WTC11 (cell line): ENCODE measurements at regions not wholly inside any gene's neighbourhood (a gene's known extent, or its start where the extent isn't known, plus 50 kb on each side); places are given as distances from the start of the nearest gene placed in this dataset.

ENCODE experiments used
- ATAC-seq: fragments of 200-7000 bp; cut with Tn5 transposase; 2 replicates; pipeline ENCODE4 v1.10.0; 2021; ENCODE audit warnings: mild to moderate bottlenecking, moderate library complexity
- CTCF ChIA-PET: fragments of 300-600 bp; sonication (Branson Sonifier 250); formaldehyde crosslinking; loops from one replicate; lab custom pipeline; 2021; ENCODE audit warnings: antibody characterized with exemption; lab: Charles Lee
- POLR2A ChIA-PET: fragments of 350-600 bp; sonication (Branson Sonifier 250); formaldehyde crosslinking; loops from one replicate; lab custom pipeline; 2021; ENCODE audit warnings: antibody characterized with exemption; lab: Charles Lee
- DNase-seq: peaks from one replicate; pipeline ENCODE4 v3.0.0; 2021; ENCODE audit warnings: low spot score
- H3K27ac Mint-ChIP-seq: 2 replicates; pipeline ENCODE4 v1.8.0; 2021; ENCODE audit warnings: mixed read lengths
- H3K27me3 Mint-ChIP-seq: 2 replicates; pipeline ENCODE4 v1.8.0; 2021; ENCODE audit warnings: low read depth, mild to moderate bottlenecking, moderate library complexity, mixed read lengths
- H3K36me3 Mint-ChIP-seq: 2 replicates; pipeline ENCODE4 v1.8.0; 2021; ENCODE audit warnings: mixed read lengths
- H3K4me1 Mint-ChIP-seq: 2 replicates; pipeline ENCODE4 v1.8.0; 2022; ENCODE audit warnings: mixed read lengths
- H3K4me3 Mint-ChIP-seq: 2 replicates; pipeline ENCODE4 v1.8.0; 2021; ENCODE audit warnings: mild to moderate bottlenecking, moderate library complexity, mixed read lengths
- H3K9me3 Mint-ChIP-seq: 2 replicates; pipeline ENCODE4 v1.8.0; 2021; ENCODE audit warnings: mixed read lengths
- ESRRA ChIP-seq: sonication (generic); formaldehyde crosslinking; IDR thresholded peaks from 2 replicates; pipeline ENCODE4 v1.8.1; 2022; ENCODE audit warnings: mild to moderate bottlenecking, missing genetic modification reagents, borderline replicate concordance
- ETV6 ChIP-seq: sonication (generic); formaldehyde crosslinking; IDR thresholded peaks from 2 replicates; pipeline ENCODE4 v1.8.1; 2022; ENCODE audit warnings: mild to moderate bottlenecking, missing genetic modification reagents
- GABPB1 ChIP-seq: sonication (generic); formaldehyde crosslinking; IDR thresholded peaks from 2 replicates; pipeline ENCODE4 v1.8.1; 2023; ENCODE audit warnings: mild to moderate bottlenecking, missing genetic modification reagents
- GRHL2 ChIP-seq: fragments of 250-450 bp; sonication (Bioruptor Pico); IDR thresholded peaks from 2 replicates; pipeline ENCODE4 v1.8.0; 2022; ENCODE audit warnings: mild to moderate bottlenecking, moderate library complexity; ENCODE audit not compliant: insufficient replicate concordance, severe bottlenecking
- HMGXB4 ChIP-seq: sonication (generic); formaldehyde crosslinking; IDR thresholded peaks from 2 replicates; pipeline ENCODE4 v1.8.1; 2023; ENCODE audit warnings: mild to moderate bottlenecking, moderate library complexity, missing genetic modification reagents
- IRF2 ChIP-seq: sonication (generic); formaldehyde crosslinking; IDR thresholded peaks from 2 replicates; pipeline ENCODE4 v1.8.0; 2022; ENCODE audit warnings: low read depth, missing genetic modification reagents, borderline replicate concordance
- JUN ChIP-seq: sonication (generic); formaldehyde crosslinking; IDR thresholded peaks from 2 replicates; pipeline ENCODE4 v1.8.0; 2023; ENCODE audit warnings: mild to moderate bottlenecking, missing genetic modification reagents
- MXD4 ChIP-seq: fragments of 250-450 bp; sonication (Bioruptor Pico); IDR thresholded peaks from 2 replicates; pipeline ENCODE4 v1.8.0; 2021; ENCODE audit warnings: mild to moderate bottlenecking, moderate library complexity, borderline replicate concordance
- NFE2L1 ChIP-seq: sonication (generic); formaldehyde crosslinking; IDR thresholded peaks from 2 replicates; pipeline ENCODE4 v1.8.1; 2023; ENCODE audit warnings: missing genetic modification reagents
- OVOL2 ChIP-seq: fragments of 250-450 bp; sonication (Bioruptor Pico); IDR thresholded peaks from 2 replicates; pipeline ENCODE4 v1.9.0; 2021; ENCODE audit warnings: mild to moderate bottlenecking, borderline replicate concordance
- SMAD4 ChIP-seq: sonication (generic); formaldehyde crosslinking; IDR thresholded peaks from 2 replicates; pipeline ENCODE4 v1.8.0; 2022; ENCODE audit warnings: mild to moderate bottlenecking, missing genetic modification reagents
- TEAD1 ChIP-seq: sonication (generic); formaldehyde crosslinking; IDR thresholded peaks from 2 replicates; pipeline ENCODE4 v1.8.0; 2022; ENCODE audit warnings: mild to moderate bottlenecking, missing genetic modification reagents
- TEAD4 ChIP-seq: sonication (generic); formaldehyde crosslinking; IDR thresholded peaks from 2 replicates; pipeline ENCODE4 v1.8.0; 2022; ENCODE audit warnings: mild to moderate bottlenecking, missing genetic modification reagents
- TP53 ChIP-seq: sonication (generic); formaldehyde crosslinking; IDR thresholded peaks from 2 replicates; pipeline ENCODE4 v1.8.1; 2023; ENCODE audit warnings: mild to moderate bottlenecking, missing genetic modification reagents
- ZMAT4 ChIP-seq: fragments of 250-450 bp; sonication (Bioruptor Pico); IDR thresholded peaks from 2 replicates; pipeline ENCODE4 v1.9.0; 2021; ENCODE audit warnings: mild to moderate bottlenecking
- TF ChIP-seq, protein P1 (sequence below): sonication (generic); formaldehyde crosslinking; IDR thresholded peaks from 2 replicates; pipeline ENCODE4 v1.8.1; 2023; ENCODE audit warnings: mild to moderate bottlenecking, missing genetic modification reagents, moderate library complexity
- TF ChIP-seq, protein P2 (sequence below): sonication (generic); formaldehyde crosslinking; IDR thresholded peaks from 2 replicates; pipeline ENCODE4 v1.8.1; 2022; ENCODE audit warnings: low read depth, missing genetic modification reagents, borderline replicate concordance
- TF ChIP-seq, protein P3 (sequence below): sonication (generic); formaldehyde crosslinking; IDR thresholded peaks from 2 replicates; pipeline ENCODE4 v1.8.0; 2023; ENCODE audit warnings: missing genetic modification reagents
- TF ChIP-seq, protein P4 (sequence below): sonication (generic); formaldehyde crosslinking; IDR thresholded peaks from 2 replicates; pipeline ENCODE4 v1.8.1; 2022; ENCODE audit warnings: missing genetic modification reagents, borderline replicate concordance
- TF ChIP-seq, protein P5 (sequence below): sonication (generic); formaldehyde crosslinking; IDR thresholded peaks from 2 replicates; pipeline ENCODE4 v1.8.1; 2023; ENCODE audit warnings: mild to moderate bottlenecking, missing genetic modification reagents

GRCh38 chr2:51697095-51697494 is 665.2 kb upstream of the NRXN1 start (continued):
- TF ChIP-seq TEAD1 (CRISPR knock-in tag) = no peak
- no peak for TF ChIP-seq ETV6
- TF ChIP-seq, all 79 proteins: peak for 0

DNA sequence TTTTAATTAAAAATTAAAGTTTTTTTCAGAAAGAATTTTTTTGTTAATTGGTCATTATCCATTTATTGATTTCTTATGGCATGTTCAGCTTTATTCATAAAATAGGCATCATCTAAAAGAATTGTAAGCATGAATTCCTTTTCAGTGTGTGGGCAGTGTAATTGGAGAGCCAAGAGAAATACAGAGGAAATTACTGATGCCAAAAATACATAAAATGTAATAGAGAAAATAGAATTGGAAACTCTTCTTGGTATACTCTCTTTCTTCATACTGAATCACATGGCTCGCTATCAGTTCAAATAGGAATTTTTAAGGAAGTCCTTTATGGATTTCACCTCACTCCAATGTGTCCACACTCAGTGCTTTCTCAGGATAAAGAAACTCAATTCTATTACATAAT is 663.6 kb upstream of the NRXN1 start:
- Mint-ChIP-seq H3K4me3 (no peak overlapping the region), H3K4me1 (no peaks in the 10 kb centered on the region), H3K9me3 (no peaks in the 10 kb centered on the region), H3K36me3 (no peaks in the 10 kb centered on the region), H3K27me3 (no peaks in the 10 kb centered on the region), H3K27ac (no peak overlapping the region)
- ChIA-PET CTCF (interaction anchor here (1.4 kb wide), 1 partner anchor 16 kb away, joined by 3 read pairs; no protein-coding TSS in a partner anchor), POLR2A (no interaction called here)
- no peak for DNase-seq
- TF ChIP-seq HMGXB4 (CRISPR knock-in tag) = no peak
- no peak for TF ChIP-seq GABPB1 (CRISPR knock-in tag)
- TF ChIP-seq MXD4 (CRISPR knock-in tag) = no peak
- no peak for TF ChIP-seq SMAD4
- TF ChIP-seq, protein P1, sequence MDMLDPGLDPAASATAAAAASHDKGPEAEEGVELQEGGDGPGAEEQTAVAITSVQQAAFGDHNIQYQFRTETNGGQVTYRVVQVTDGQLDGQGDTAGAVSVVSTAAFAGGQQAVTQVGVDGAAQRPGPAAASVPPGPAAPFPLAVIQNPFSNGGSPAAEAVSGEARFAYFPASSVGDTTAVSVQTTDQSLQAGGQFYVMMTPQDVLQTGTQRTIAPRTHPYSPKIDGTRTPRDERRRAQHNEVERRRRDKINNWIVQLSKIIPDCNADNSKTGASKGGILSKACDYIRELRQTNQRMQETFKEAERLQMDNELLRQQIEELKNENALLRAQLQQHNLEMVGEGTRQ (CRISPR knock-in tag) = no peak
- TF ChIP-seq, protein P2, sequence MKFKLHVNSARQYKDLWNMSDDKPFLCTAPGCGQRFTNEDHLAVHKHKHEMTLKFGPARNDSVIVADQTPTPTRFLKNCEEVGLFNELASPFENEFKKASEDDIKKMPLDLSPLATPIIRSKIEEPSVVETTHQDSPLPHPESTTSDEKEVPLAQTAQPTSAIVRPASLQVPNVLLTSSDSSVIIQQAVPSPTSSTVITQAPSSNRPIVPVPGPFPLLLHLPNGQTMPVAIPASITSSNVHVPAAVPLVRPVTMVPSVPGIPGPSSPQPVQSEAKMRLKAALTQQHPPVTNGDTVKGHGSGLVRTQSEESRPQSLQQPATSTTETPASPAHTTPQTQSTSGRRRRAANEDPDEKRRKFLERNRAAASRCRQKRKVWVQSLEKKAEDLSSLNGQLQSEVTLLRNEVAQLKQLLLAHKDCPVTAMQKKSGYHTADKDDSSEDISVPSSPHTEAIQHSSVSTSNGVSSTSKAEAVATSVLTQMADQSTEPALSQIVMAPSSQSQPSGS (CRISPR knock-in tag) = no peak
- TF ChIP-seq IRF2 (CRISPR knock-in tag) = no peak
- TF ChIP-seq ZMAT4 (CRISPR knock-in tag) = no peak
- no peak for TF ChIP-seq TP53 (CRISPR knock-in tag)
- no peak for TF ChIP-seq NFE2L1
- no peak for ATAC-seq

DNA sequence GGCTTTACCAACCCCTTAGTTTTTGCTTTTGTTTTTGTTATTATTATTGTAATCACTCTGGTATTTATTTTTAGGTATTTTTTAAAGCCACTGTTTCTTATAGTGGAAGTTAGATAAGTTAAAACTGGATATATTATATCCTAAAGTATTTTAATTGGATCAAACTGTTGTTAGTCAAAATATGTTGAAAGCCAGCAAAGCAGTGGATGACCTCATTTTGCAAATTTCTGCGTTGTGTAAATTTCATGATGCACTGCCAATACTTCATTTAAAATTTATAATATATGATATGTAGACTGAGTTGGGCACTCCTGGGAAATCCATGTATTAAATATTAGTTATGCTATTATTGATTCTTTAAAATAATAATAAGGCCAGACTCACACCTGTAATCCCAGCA is 661.7 kb upstream of the NRXN1 start:
- H3K4me3 Mint-ChIP-seq = no peak overlapping the region
- DNase-seq (no peak), ATAC-seq (no peak)
- H3K9me3 Mint-ChIP-seq = no peaks in the 10 kb centered on the region
- POLR2A ChIA-PET = no interaction called here
- H3K27ac Mint-ChIP-seq = no peak overlapping the region
- CTCF ChIA-PET = no interaction called here
- no peaks in the 10 kb centered on the region for H3K27me3 Mint-ChIP-seq
- H3K36me3 Mint-ChIP-seq = no peaks in the 10 kb centered on the region
- no peaks in the 10 kb centered on the region for H3K4me1 Mint-ChIP-seq
- TF ChIP-seq ESRRA (CRISPR knock-in tag) = no peak
- no peak for TF ChIP-seq OVOL2
- TF ChIP-seq TEAD4 (CRISPR knock-in tag) = no peak
- TF ChIP-seq GRHL2 (CRISPR knock-in tag) = no peak
- TF ChIP-seq GABPB1 (CRISPR knock-in tag) = no peak
- TF ChIP-seq TEAD1 (CRISPR knock-in tag) = no peak
- no peak for TF ChIP-seq SMAD4
- TF ChIP-seq, protein P3, sequence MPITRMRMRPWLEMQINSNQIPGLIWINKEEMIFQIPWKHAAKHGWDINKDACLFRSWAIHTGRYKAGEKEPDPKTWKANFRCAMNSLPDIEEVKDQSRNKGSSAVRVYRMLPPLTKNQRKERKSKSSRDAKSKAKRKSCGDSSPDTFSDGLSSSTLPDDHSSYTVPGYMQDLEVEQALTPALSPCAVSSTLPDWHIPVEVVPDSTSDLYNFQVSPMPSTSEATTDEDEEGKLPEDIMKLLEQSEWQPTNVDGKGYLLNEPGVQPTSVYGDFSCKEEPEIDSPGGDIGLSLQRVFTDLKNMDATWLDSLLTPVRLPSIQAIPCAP (CRISPR knock-in tag) = no peak
- no peak for TF ChIP-seq HMGXB4 (CRISPR knock-in tag)
- no peak for TF ChIP-seq JUN (CRISPR knock-in tag)
- TF ChIP-seq, protein P4, sequence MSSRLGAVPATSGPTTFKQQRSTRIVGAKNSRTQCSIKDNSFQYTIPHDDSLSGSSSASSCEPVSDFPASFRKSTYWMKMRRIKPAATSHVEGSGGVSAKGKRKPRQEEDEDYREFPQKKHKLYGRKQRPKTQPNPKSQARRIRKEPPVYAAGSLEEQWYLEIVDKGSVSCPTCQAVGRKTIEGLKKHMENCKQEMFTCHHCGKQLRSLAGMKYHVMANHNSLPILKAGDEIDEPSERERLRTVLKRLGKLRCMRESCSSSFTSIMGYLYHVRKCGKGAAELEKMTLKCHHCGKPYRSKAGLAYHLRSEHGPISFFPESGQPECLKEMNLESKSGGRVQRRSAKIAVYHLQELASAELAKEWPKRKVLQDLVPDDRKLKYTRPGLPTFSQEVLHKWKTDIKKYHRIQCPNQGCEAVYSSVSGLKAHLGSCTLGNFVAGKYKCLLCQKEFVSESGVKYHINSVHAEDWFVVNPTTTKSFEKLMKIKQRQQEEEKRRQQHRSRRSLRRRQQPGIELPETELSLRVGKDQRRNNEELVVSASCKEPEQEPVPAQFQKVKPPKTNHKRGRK (CRISPR knock-in tag) = no peak
- TF ChIP-seq, protein P5, sequence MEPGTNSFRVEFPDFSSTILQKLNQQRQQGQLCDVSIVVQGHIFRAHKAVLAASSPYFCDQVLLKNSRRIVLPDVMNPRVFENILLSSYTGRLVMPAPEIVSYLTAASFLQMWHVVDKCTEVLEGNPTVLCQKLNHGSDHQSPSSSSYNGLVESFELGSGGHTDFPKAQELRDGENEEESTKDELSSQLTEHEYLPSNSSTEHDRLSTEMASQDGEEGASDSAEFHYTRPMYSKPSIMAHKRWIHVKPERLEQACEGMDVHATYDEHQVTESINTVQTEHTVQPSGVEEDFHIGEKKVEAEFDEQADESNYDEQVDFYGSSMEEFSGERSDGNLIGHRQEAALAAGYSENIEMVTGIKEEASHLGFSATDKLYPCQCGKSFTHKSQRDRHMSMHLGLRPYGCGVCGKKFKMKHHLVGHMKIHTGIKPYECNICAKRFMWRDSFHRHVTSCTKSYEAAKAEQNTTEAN (CRISPR knock-in tag) = no peak
